GM21528 (cell line): ENCODE measurements at regions not wholly inside any gene's neighbourhood (a gene's known extent, or its start where the extent isn't known, plus 50 kb on each side); places are given as distances from the start of the nearest gene placed in this dataset.
"Not testable (repeated sequence)": the region's sequence is repeated elsewhere in the genome, so short reads cannot be mapped to it uniquely, and the experiment has no call there.

Source experiments
- ATAC-seq: cut with Tn5 transposase; IDR thresholded peaks from one replicate; pipeline ENCODE4 v1.9.1; 2021; ENCODE audit warnings: mild to moderate bottlenecking, moderate library complexity; ENCODE audit not compliant: unreplicated experiment, low FRiP score

DNA sequence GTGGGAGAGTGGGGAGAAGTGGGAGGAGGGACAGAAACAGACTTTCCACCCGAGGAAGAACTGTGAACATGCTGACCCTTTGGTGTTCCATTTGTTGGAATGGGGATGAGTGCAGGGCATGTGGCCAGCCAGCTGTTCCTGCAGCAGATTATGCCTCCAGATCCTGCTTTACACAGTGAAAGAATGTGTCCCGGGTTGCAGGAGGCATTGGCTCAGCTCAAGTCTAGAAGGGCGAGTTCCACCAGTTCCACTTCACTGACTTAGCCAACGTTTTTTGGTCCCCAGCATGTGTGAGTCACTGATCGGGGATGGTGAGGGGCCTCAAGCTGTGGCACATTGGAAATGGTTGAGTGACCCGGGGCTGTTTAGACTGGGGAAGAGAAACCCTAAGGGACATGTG, 307.0 kb upstream of the ROPN1 start:
- ATAC-seq = no peak

- ATAC-seq = no peak
Observed at GRCh38 chr3:124299831-124300230, 307.9 kb upstream of the ROPN1 start.

- ATAC-seq = no peak
Observed at GRCh38 chr3:124300416-124300815, 308.5 kb upstream of the ROPN1 start.

- ATAC-seq = no peak
Observed at GRCh38 chr3:124303305-124303910, 311.5 kb upstream of the ROPN1 start.

DNA sequence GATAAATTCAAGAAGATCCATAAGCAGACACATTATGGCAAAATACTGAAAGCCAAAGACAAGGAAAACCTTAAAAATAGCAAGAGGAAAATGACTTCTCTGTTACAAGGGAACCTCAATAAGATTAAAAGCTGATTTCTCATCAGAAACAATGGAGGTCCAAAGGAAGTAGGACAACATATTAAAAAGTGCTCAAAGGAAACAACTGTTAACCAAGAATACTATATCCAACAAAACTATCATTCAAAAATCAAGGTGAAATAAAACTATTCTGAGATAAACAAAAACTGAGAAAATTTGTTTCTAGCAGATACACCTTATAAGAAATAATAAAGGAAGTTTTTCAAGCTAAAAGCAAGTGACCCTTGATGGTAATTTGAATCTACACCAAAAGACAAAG, 314.7 kb upstream of the ROPN1 start:
- no peak for ATAC-seq

DNA sequence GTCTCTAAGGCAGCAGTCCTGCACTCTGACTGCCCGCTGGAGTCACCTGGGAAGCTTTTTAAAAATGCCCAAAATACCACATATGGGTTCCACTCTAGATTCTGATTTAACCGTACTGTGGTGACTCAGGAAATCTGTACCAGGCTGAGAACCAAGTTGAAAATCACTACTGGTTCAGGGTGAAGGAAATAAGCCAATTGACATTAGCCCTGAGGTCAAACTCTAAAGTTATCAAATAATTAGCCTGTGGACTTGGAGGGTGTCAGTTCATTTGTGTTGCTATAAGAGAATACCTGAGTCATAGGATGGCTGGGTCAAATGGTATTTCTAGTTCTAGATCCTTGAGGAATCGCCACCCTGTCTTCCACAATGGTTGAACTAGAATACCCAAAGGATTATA, 321.7 kb upstream of the ROPN1 start:
- ATAC-seq = no peak

DNA sequence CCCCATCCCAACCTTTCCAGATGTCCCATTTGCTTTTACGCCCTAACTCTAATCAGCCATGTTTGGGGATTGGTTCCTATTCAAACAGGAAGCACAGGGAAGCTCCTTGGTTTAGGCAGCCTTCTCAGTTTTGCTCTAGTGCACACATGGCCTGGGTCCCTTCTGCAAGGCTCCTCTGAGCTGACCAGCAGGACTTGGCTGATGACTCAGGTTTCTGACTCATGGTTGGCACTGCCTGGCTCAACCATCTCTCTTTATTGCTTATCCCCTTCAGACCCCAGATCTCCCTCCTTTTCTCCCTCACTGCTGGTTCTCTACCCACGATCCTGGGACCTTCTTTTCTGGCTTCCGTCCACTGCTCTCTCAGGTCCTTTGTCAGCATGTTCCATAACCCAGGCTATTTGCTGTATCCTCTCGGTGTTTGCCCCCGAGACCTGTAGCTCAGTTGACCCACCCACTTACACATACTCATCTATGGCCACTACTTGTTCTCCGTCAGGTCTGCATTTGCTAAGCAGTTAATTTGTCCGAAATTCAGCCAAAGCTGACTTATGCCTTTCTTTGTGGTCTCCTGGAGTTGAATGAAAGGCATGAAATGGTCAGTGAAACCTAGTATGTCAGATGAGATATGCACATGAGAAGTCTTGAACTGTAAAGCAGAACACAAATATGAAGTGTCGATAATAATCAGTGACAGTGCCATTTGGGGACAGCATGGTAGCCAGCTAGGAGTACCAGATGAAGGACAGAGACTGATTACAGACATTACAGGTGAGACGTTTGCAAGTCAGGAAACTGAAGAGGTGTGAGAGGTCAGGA, 323.5 kb upstream of the ROPN1 start:
- ATAC-seq = no peak

DNA sequence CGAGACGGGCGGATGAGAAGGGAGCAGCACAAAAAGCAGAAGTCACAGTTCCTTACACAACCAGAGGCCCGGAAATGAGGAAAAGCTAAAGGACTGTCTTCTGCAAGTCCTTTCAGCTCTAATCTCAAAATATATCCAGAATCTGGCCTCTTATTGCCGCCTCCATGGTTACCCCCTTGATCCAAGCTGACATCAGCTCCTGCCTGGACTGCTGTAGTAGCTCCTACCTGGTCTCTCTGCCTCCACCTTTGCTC, 324.0 kb upstream of the ROPN1 start:
- ATAC-seq = no peak

- no peak for ATAC-seq
Observed at GRCh38 chr3:124318014-124318413, 326.1 kb upstream of the ROPN1 start.

DNA sequence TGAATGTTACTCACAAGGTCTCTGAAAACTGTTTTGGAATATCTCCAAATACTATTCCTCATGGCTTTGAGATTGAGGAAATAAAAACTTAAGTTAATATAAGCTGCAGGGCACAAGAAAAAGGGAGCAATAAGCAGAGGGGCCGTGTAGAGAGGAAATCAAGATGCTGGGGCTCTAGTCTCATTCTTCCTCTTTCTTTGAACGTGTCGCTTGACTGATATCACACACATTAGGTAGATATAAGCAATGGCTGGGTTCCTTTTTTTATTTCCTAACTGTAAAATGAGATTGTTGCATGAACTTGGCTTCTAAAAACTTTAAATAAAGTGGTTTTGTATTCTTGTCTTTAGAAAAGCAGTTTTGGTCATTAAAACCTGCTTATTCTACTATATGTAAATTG, 326.7 kb upstream of the ROPN1 start:
- no peak for ATAC-seq

GRCh38 chr3:124320976-124321375, 329.1 kb upstream of the ROPN1 start:
- no peak for ATAC-seq

DNA sequence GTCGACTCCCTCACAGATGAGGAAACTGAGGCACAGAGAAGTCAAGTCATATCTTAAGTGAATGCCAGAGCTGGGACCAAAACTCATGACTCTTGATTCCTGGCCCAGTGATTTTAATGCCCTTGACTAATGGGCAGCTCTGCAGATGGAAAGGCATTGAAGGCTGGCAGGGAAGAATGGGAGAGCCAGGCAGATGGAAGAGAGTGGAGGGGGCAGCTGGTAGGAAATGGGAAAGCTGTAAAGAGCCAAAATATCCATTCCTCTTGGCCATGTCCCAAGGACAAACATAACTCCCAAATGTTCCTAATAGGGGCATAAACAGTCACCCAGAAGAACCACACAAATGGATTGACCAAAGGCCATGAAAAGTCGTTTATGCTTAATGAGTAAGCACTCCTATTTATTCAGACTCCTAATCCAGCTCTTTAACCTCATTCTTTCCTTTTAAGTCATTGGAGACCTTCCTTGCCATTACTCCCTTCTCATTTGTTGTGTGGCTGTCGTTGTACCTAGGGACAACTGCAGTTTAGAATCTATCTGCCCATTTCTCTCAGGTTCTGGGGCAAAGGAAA, 330.5 kb upstream of the ROPN1 start:
- ATAC-seq = no peak

DNA sequence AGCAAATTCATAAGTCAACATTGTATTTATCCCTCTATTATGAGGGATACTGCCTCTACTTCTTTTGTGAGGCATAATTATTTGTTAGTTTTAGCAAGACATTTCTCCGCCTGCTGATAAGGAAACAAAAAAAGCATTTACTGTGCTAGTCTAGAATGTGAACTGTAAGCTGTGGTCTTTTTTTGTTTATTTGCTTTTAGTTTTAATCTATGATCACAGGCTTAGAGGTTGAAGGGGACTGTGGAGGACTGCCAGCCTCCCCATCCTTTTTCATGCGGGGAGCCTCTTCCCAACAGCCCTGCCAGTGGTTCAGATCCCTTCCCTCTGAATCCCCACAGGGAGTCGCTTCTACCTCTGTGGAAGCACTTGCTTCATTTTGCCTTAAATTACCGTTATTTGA, 331.0 kb upstream of the ROPN1 start:
- no peak for ATAC-seq

GRCh38 chr3:124325248-124325647, 333.3 kb upstream of the ROPN1 start:
- ATAC-seq = no peak

DNA sequence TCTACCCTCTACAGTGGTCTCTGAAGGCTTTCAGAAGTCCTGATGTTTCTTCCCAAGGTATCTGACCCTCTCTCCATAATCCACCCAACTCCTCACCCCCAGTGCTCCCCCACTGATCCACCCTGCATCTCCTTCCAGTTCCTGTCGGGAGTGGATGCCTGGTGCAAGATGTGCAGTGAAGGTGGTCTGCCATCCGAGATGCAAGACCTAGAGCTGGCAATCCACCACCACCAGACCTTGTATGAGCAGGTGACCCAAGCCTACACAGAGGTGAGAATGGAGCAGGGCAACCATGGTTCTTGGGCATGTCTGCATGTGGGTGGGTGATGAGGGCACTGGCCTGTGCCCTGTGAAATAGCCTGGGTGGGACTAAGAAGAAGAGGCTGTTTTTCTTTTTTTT, 337.8 kb upstream of the ROPN1 start:
- no peak for ATAC-seq

GRCh38 chr3:124333931-124334640, 342.2 kb upstream of the ROPN1 start:
- ATAC-seq = no peak

DNA sequence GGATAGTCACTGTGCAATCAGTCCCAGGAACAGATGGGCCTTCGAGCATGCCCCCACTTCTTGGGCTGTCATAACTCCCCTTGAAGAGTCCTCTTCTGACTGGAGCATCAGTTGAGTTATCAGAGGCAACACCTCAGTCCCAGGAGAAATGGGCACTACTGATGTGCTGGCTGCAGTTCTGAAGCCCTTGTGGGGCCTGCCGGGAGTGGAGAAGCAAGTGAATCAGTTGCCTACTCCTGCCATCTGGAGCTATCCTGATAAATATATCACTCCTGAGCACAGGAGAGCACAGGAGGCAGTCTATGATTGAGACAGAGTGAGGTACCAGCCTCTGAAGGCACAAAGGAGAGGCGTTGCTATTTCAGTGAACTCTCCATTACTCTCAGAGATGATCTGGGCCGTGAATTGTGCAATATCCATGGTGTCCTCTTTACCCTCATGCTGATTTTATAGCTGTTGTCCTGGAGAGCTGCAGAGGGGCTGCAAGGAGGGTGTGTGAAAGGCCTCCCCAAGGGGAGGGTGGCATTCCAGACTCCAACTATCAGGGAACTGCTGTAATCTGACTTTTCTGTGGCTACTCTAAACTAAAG, 344.2 kb upstream of the ROPN1 start:
- no peak for ATAC-seq

DNA sequence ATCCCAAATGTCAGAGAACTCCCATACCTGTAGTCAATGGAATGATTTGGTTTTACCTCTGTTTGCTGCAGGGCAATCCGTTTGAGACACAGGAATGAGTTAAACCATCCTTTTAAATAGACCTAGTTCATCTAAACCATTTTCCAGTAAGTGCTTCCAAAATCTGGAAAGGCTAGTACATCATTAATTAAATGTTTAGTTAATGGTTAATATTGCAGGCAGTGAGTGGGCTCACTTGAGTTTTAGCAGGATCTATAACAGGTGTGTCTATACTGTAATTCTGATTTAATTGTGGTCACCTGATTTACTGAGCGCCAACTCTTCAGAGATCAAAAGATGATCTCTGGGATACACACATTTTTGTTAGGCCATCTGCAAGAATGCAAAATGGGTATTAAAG, 353.9 kb upstream of the ROPN1 start:
- no peak for ATAC-seq

GRCh38 chr3:124346487-124346886, 354.6 kb upstream of the ROPN1 start:
- no peak for ATAC-seq

DNA sequence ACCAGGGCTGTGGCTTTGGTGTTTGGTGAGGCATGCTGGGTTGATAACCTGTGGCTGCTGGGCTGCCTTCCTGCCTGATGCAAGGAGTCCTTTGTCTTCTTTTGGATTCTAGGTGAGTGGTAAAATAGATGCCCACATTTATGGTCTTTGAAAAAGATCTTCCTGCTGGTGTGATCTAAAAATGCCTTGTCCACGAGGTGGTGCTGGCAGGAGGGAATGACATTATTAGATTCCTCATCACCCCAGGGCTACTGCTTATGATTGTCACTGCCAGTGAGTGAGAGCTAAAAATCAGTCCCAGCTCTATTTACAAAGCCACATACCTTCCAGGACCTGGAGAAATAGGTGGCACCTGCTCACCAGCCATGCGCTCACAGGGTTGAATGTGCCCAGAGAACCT, 355.5 kb upstream of the ROPN1 start:
- ATAC-seq = no peak

GRCh38 chr3:124348555-124348954, 356.6 kb upstream of the ROPN1 start:
- ATAC-seq = not testable (repeated sequence)
